Activated T-helper 17 cell treated with anti-CD3 and anti-CD28 coated beads, Interleukin-2, amount 50 U/mL, for 72 hours (primary cell): ENCODE measurements at regions not wholly inside any gene's neighbourhood (a gene's known extent, or its start where the extent isn't known, plus 50 kb on each side); places are given as distances from the start of the nearest gene placed in this dataset.

ENCODE experiments used
- ATAC-seq: fragments of 150-1000 bp; cut with Tn5 transposase; replicated peaks from 2 replicates; pipeline ENCODE4 v1.10.0; 2021; ENCODE audit warnings: mild to moderate bottlenecking, moderate library complexity
- H3K27ac Mint-ChIP-seq: one replicate; pipeline ENCODE4 v1.8.0; 2022; ENCODE audit warnings: mixed read lengths
- H3K27me3 Mint-ChIP-seq: one replicate; pipeline ENCODE4 v1.8.0; 2022; ENCODE audit warnings: mixed read lengths
- H3K36me3 Mint-ChIP-seq: one replicate; pipeline ENCODE4 v1.8.0; 2022; ENCODE audit warnings: low read depth, mild to moderate bottlenecking, mixed read lengths
- H3K4me1 Mint-ChIP-seq: one replicate; pipeline ENCODE4 v1.8.0; 2022; ENCODE audit warnings: mixed read lengths
- H3K4me3 Mint-ChIP-seq: one replicate; pipeline ENCODE4 v1.8.0; 2022; ENCODE audit warnings: mild to moderate bottlenecking, mixed read lengths
- H3K9me3 Mint-ChIP-seq: one replicate; pipeline ENCODE4 v1.8.0; 2022; ENCODE audit warnings: mixed read lengths

- Mint-ChIP-seq H3K27ac (no peak overlapping the region), H3K36me3 (no peaks in the 10 kb centered on the region), H3K9me3 (no peaks in the 10 kb centered on the region), H3K4me3 (no peak overlapping the region), H3K27me3 (no peaks in the 10 kb centered on the region), H3K4me1 (peaks cover 5% of the 10 kb centered on the region)
- no peak for ATAC-seq
Observed at GRCh38 chrX:7204619-7205018, 56.7 kb upstream of the PUDP start.

- Mint-ChIP-seq H3K27ac (no peak overlapping the region), H3K4me3 (no peak overlapping the region), H3K27me3 (no peaks in the 10 kb centered on the region), H3K9me3 (no peaks in the 10 kb centered on the region), H3K36me3 (no peaks in the 10 kb centered on the region), H3K4me1 (peaks cover 5% of the 10 kb centered on the region)
- ATAC-seq = no peak
Observed at GRCh38 chrX:7202206-7202605, 54.3 kb upstream of the PUDP start.

- H3K4me3 Mint-ChIP-seq = no peak overlapping the region
- ATAC-seq = no peak
- H3K4me1 Mint-ChIP-seq = peaks cover 5% of the 10 kb centered on the region
- no peaks in the 10 kb centered on the region for H3K9me3 Mint-ChIP-seq
- H3K36me3 Mint-ChIP-seq = no peaks in the 10 kb centered on the region
- no peak overlapping the region for H3K27ac Mint-ChIP-seq
- no peaks in the 10 kb centered on the region for H3K27me3 Mint-ChIP-seq
Observed at GRCh38 chrX:7201496-7201895, 53.5 kb upstream of the PUDP start.

DNA sequence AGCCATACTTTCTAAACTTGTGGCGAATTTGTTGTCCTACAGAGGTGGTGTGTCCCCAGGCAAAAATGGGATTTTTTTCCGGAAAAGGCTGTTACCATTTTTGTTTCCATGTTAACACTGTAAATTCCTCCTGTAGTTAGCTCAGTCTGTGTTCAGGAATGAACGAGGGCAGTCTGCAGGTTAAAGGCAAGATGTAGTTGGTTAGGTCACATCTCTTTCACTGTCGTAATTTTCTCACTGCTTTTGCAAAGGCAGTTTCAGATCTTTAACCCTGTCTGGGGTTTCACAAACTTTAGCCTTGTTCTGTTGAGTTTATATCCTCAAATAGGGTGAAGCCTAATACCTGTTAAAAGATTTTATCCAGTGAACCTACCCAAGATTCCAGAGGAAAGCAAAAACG is 50.5 kb upstream of the PUDP start:
- H3K36me3 Mint-ChIP-seq = no peaks in the 10 kb centered on the region
- no peaks in the 10 kb centered on the region for H3K9me3 Mint-ChIP-seq
- no peak for ATAC-seq
- H3K27ac Mint-ChIP-seq = no peak overlapping the region
- H3K4me3 Mint-ChIP-seq = no peak overlapping the region
- H3K27me3 Mint-ChIP-seq = no peaks in the 10 kb centered on the region
- H3K4me1 Mint-ChIP-seq = peaks cover 5% of the 10 kb centered on the region
